Esophagus muscularis mucosa (tissue), 4 donors: ENCODE measurements at regions not wholly inside any gene's neighbourhood (a gene's known extent, or its start where the extent isn't known, plus 50 kb on each side); places are given as distances from the start of the nearest gene placed in this dataset.
A peak's percentile ranks its signal among the peaks of the same experiment; 100 is the strongest.

ENCODE experiments used
- DNase-seq: peaks from one replicate; pipeline ENCODE4 v3.0.0-alpha.2; 2017; ENCODE audit errors: extremely low spot score
- H3K27ac ChIP-seq, 4 donors: fragments of 200-600 bp; sonication (generic); replicated peaks in 1 of 4; 1 replicate in 3 of 4; 2 replicates in 1 of 4; pipeline ENCODE4 v1.5.1; 2016 to 2019; ENCODE audit warnings: mild to moderate bottlenecking in 1 of 4
- H3K27me3 ChIP-seq, 4 donors: fragments of 200-600 bp; sonication (generic); one replicate each; pipeline versions ENCODE4 v1.5.1 to v1.6.0; 2016 to 2019
- H3K36me3 ChIP-seq, 4 donors: fragments of 200-600 bp; sonication (generic); one replicate each; pipeline ENCODE4 v1.5.1; 2016 to 2019
- H3K4me1 ChIP-seq, 4 donors: fragments of 200-600 bp; sonication (generic); one replicate each; pipeline ENCODE4 v1.5.1; 2016 to 2019
- H3K4me3 ChIP-seq, 4 donors: fragments of 200-600 bp; sonication (generic); 1 replicate in 2 of 4; 2 replicates in 2 of 4; pipeline ENCODE4 v1.5.1; 2016 to 2019; ENCODE audit warnings: mild to moderate bottlenecking in 4 of 4, moderate library complexity in 1 of 4
- H3K9me3 ChIP-seq, 4 donors: fragments of 200-600 bp; sonication (generic); 1 replicate in 3 of 4; 2 replicates in 1 of 4; pipeline ENCODE4 v1.5.1; 2016 to 2019
- EP300 ChIP-seq: sonication (generic); formaldehyde crosslinking; IDR thresholded peaks from one replicate; pipeline ENCODE4 v1.6.1; 2017; ENCODE audit warnings: antibody characterized with exemption
- POLR2A ChIP-seq: fragments of 450-650 bp; IDR thresholded peaks from one replicate; pipeline ENCODE4 v1.6.1; 2017; ENCODE audit warnings: antibody characterized with exemption, moderate library complexity, mild to moderate bottlenecking, low read depth
- POLR2AphosphoS5 ChIP-seq, 2 donors: sonication (generic); formaldehyde crosslinking; IDR thresholded peaks; one replicate each; pipeline ENCODE4 v1.6.1; 2017; ENCODE audit warnings: antibody characterized with exemption in 2 of 2
- WGBS: methylation state at CpG from one replicate; pipeline ENCODE4 v1.1.5; 2018; 5-methylcytosine and 5-hydroxymethylcytosine counted together
- intact Hi-C: fragments of 100-400 bp; cut with DNase I; formaldehyde crosslinking; loops from one replicate; pipeline ENCODE4 v1.15.1; 2023
- TF ChIP-seq, protein P1 (sequence below), 3 experiments: fragments of 200-600 bp in 2 of 3; fragments of 450-650 bp in 1 of 3; sonication (generic) in 2 of 3; IDR thresholded peaks; one replicate each; pipeline ENCODE4 v1.5.1; 2017 to 2019; ENCODE audit warnings: antibody characterized with exemption in 3 of 3, mild to moderate bottlenecking in 2 of 3, moderate library complexity in 1 of 3

DNA sequence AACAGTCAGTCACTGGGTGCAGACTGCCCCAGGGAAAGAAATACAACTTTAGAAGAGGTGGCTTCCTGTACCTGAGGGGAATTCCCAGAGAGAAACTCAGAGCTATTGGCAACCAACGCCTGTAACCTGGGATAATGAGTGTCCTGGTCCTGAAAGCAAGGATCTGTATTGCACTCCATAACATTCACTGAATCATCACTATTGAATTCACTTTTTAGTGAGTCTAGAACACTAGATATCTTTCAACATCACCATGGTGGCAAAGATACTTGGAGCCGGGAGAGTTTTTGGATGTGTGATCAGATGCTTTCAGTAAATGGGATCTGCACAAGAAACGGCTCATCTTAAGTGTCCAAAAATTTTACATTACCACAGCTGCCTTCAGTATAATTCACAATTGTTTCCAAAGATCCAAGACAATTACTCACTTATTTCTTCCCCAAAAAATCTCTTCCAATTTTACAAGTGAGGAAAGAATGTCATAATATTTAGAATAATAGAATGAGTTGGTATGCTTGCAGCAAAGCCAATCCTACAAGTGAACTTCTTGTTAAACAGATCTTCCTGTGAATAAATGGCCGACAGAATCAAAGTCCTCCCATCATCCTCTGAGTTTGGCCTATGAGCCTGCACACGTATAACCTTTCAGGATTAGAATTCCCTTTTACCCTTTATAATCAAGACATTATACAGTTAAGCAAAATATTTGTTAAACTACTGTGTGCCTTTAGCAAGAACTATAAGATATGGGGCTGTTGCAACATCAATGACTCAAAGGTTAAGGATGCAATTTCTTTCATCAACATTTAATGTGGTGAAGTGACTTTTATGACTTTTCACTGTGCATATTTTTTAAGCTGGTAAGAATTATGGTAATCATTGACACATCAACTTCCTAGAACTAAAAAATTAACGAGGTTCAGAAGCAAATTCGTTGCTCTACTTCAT lies 243.3 kb upstream of the COL8A1 start:
- Histone ChIP-seq H3K27me3 (no peaks in the 10 kb centered on the region), H3K4me1 (peaks cover 0 to 13% (median 9%) of the 10 kb centered on the region in 4 donors), H3K4me3 (no peak overlapping the region), H3K36me3 (no peaks in the 10 kb centered on the region), H3K27ac (peak overlapping the region in 1 of 4 donors; percentile 46), H3K9me3 (peaks cover 0 to 14% (median 5%) of the 10 kb centered on the region in 4 donors)
- no peak for DNase-seq
- TF ChIP-seq EP300 (no peak), POLR2AphosphoS5 (IDR thresholded peaks at IDR 0.05) (no peak), POLR2A (no peak)
- TF ChIP-seq, protein P1, sequence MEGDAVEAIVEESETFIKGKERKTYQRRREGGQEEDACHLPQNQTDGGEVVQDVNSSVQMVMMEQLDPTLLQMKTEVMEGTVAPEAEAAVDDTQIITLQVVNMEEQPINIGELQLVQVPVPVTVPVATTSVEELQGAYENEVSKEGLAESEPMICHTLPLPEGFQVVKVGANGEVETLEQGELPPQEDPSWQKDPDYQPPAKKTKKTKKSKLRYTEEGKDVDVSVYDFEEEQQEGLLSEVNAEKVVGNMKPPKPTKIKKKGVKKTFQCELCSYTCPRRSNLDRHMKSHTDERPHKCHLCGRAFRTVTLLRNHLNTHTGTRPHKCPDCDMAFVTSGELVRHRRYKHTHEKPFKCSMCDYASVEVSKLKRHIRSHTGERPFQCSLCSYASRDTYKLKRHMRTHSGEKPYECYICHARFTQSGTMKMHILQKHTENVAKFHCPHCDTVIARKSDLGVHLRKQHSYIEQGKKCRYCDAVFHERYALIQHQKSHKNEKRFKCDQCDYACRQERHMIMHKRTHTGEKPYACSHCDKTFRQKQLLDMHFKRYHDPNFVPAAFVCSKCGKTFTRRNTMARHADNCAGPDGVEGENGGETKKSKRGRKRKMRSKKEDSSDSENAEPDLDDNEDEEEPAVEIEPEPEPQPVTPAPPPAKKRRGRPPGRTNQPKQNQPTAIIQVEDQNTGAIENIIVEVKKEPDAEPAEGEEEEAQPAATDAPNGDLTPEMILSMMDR (IDR thresholded peaks at IDR 0.05), result no peak
- intact Hi-C loops, result no loop called here
- 53% methylated on average over 7 of the region's 7 CpGs for WGBS

DNA sequence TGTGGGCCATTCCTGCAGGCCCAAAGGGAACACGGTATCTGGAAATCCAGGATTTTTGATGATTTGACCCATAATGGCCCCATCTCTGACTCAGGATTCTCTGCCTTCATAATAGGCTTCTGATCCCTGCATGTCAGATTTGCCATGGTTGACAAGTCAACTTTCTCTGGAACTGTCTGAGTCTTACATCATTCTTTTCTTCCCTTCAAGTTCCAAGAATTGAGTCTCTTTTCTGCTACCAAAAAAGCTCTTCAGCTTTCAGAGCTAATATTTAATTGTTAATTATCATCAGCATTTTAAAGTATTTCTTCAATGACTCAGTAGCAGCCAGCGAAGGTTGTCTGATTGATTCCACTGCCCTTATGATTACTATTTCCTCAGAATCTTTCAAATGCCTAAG lies 244.4 kb upstream of the COL8A1 start:
- Histone ChIP-seq H3K36me3 (no peaks in the 10 kb centered on the region), H3K4me3 (no peak overlapping the region), H3K27me3 (no peaks in the 10 kb centered on the region), H3K27ac (no peak overlapping the region), H3K4me1 (peaks cover 0 to 13% (median 9%) of the 10 kb centered on the region in 4 donors), H3K9me3 (peaks cover 0 to 9% (median 4%) of the 10 kb centered on the region in 4 donors)
- WGBS, result 73% methylated on average over 2 of the region's 2 CpGs
- TF ChIP-seq POLR2AphosphoS5 (IDR thresholded peaks at IDR 0.05), result no peak
- TF ChIP-seq POLR2A, result no peak
- TF ChIP-seq EP300, result no peak
- TF ChIP-seq, protein P1 (IDR thresholded peaks at IDR 0.05), result no peak
- intact Hi-C loops, result no loop called here
- DNase-seq, result no peak

DNA sequence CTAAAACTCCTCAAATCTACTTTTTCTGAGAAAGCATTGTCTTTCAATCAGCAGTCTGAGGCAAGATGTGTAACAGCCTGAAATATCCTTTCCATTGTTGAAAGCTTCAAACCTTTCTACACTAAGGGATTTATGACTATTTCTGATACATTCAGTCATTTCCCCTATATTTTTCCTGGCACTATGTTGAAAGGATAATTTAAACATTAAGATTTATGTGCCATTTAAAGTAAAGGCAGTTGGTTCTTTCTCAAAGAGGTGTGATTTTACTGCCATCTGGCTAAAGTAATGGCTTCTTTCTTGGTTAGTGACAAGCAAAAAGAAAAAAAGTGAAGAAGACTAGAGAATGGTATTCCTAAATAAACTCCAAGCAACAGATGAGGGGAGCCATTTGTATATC lies 249.6 kb upstream of the COL8A1 start:
- Histone ChIP-seq H3K36me3 (no peaks in the 10 kb centered on the region), H3K9me3 (no peaks in the 10 kb centered on the region), H3K4me1 (no peaks in the 10 kb centered on the region), H3K27ac (no peak overlapping the region), H3K4me3 (no peak overlapping the region), H3K27me3 (no peaks in the 10 kb centered on the region)
- intact Hi-C loops, result no loop called here
- no peak for TF ChIP-seq EP300
- TF ChIP-seq, protein P1 (IDR thresholded peaks at IDR 0.05), result no peak
- no peak for TF ChIP-seq POLR2AphosphoS5 (IDR thresholded peaks at IDR 0.05)
- no peak for TF ChIP-seq POLR2A
- no peak for DNase-seq

DNA sequence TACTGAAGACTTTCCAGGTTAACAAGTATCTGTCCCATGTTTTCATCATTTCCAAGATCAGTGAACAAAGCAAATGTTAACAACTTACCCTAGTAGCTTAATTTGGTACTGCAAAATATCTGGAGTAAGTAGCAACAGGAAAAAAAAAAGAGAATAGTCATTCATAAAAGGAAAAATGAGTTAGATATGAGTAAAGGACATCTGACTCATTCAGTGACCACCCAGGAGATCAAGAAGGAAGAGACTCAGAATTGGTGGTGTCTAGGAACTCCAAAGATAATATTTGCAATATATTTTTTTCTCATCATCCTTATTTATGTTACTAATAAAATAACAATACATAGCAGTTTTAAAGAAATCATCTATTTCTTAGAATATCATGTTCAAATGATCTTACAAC lies 253.8 kb upstream of the COL8A1 start:
- Histone ChIP-seq H3K27me3 (no peaks in the 10 kb centered on the region), H3K4me1 (no peaks in the 10 kb centered on the region), H3K9me3 (no peaks in the 10 kb centered on the region), H3K27ac (no peak overlapping the region), H3K4me3 (no peak overlapping the region), H3K36me3 (no peaks in the 10 kb centered on the region)
- intact Hi-C loops, result no loop called here
- no peak for DNase-seq
- TF ChIP-seq EP300, result no peak
- no peak for TF ChIP-seq POLR2A
- TF ChIP-seq, protein P1 (IDR thresholded peaks at IDR 0.05), result no peak
- no peak for TF ChIP-seq POLR2AphosphoS5 (IDR thresholded peaks at IDR 0.05)
